Ovary (tissue), 3 donors: ENCODE measurements at regions not wholly inside any gene's neighbourhood (a gene's known extent, or its start where the extent isn't known, plus 50 kb on each side); places are given as distances from the start of the nearest gene placed in this dataset.

Source experiments
- CTCF ChIP-seq, 3 donors: fragments of 450-650 bp in 2 of 3; fragments of 200-600 bp in 1 of 3; IDR thresholded peaks; one replicate each; pipeline versions ENCODE4 v1.5.1 to v1.8.0; 2016 to 2022; ENCODE audit warnings: antibody characterized with exemption in 3 of 3, mild to moderate bottlenecking in 1 of 3
- EP300 ChIP-seq: sonication (generic); formaldehyde crosslinking; IDR thresholded peaks from one replicate; pipeline ENCODE4 v1.6.1; 2017; ENCODE audit warnings: antibody characterized with exemption
- POLR2A ChIP-seq: fragments of 450-650 bp; IDR thresholded peaks from one replicate; pipeline ENCODE4 v1.6.1; 2017; ENCODE audit warnings: antibody characterized with exemption, mild to moderate bottlenecking, moderate library complexity
- donor health status: DM: no; HTN: no; CAD: no.

DNA sequence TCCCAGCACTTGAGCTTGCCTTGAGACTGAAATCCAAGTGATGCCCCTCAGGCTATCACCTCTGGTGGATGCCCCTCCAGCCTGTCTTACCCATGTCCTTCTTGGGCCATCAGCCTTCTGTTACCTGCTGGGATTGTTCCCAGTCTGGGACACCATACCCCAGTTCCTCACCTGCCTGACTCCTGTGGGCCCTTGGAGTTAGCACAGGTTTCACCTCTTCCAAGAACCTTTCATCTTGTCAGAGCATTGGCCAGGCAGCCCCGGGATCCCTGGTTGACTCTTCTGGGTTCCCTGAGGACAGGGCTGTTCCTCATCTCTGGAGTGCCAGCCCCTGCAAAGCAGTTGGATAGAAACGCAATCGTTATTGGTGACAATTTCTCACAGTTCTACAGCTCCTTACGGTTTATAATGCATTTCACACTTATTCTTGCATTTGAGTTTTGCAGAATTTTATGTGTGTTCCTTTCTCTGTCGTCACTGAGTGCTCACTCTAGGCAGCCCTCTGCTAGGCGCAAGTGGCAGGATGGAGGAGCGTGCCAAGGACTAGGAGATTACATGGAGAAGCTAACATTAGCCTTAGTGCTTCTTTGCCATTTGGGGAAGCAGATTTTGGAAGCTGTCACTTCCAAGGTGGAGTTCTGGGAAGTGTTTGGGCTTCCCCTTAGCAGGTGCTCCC is 139.7 kb downstream of the DDX1 start:
- TF ChIP-seq POLR2A (no peak), CTCF (IDR thresholded peaks at IDR 0.05) (no peak), EP300 (no peak)
